SK-N-SH (cell line): ENCODE measurements at regions not wholly inside any gene's neighbourhood (a gene's known extent, or its start where the extent isn't known, plus 50 kb on each side); places are given as distances from the start of the nearest gene placed in this dataset.

Source experiments
- EP300 ChIP-seq, 2 experiments: IDR thresholded peaks; 2 replicates each; pipeline versions ENCODE4 v1.4.0 to v1.6.1; 2012; ENCODE audit warnings: borderline replicate concordance in 1 of 2, low read depth in 1 of 2, low read length in 1 of 2
- FOXM1 ChIP-seq: IDR thresholded peaks from 2 replicates; pipeline ENCODE4 v1.4.0; 2012; ENCODE audit warnings: low read depth, mild to moderate bottlenecking
- JUND ChIP-seq: IDR thresholded peaks from 2 replicates; pipeline ENCODE4 v1.4.0; 2012
- MXI1 ChIP-seq: IDR thresholded peaks from 2 replicates; pipeline ENCODE4 v1.6.1; 2012; ENCODE audit warnings: mild to moderate bottlenecking, low read depth, low read length, improper control_type of control experiment
- NFIC ChIP-seq: IDR thresholded peaks from 2 replicates; pipeline ENCODE4 v1.4.0; 2012; ENCODE audit warnings: borderline replicate concordance
- POLR2AphosphoS5 ChIP-seq: IDR thresholded peaks from 2 replicates; pipeline ENCODE4 v1.6.1; 2012; ENCODE audit warnings: low read depth, low read length
- RAD21 ChIP-seq: IDR thresholded peaks from 2 replicates; pipeline ENCODE4 v1.6.1; 2012; ENCODE audit warnings: mild to moderate bottlenecking, low read length
- RCOR1 ChIP-seq: fragments of 150-350 bp; IDR thresholded peaks from 2 replicates; pipeline ENCODE4 v1.6.1; 2017; ENCODE audit warnings: antibody characterized with exemption, low read length
- SIN3A ChIP-seq: IDR thresholded peaks from 2 replicates; pipeline ENCODE4 v1.6.1; 2012; ENCODE audit warnings: low read depth, mild to moderate bottlenecking, low read length, moderate library complexity, borderline replicate concordance
- TCF12 ChIP-seq: IDR thresholded peaks from 2 replicates; pipeline ENCODE4 v1.4.0; 2012
- TF ChIP-seq, protein P1 (sequence below): fragments of 200-600 bp; sonication (generic); IDR thresholded peaks from 2 replicates; pipeline ENCODE4 v1.6.1; 2017; ENCODE audit warnings: antibody characterized with exemption, mild to moderate bottlenecking, moderate library complexity

DNA sequence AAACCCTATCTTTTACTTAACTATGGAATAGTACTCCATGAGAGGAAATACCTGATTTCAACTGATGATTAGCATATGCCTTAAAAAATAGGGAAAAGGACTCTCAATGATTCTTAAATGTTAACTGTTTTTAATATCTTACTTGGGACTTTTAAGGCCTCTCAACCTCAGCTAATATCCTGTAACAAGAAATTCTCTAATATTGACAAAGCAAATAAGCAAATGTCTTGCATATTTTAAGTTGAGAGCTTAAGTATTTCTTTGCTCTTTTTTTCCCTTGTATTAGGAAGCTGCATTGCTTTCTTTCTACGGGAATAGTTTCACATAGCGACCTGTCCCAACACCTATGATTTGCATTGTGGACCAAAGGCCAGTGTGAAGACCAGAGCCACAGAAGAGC is 249.9 kb downstream of the BCAT1 start:
- TF ChIP-seq RAD21 (no peak), TCF12 (no peak), JUND (no peak), NFIC (no peak), POLR2AphosphoS5 (no peak), EP300 (IDR thresholded peaks at IDR 0.05; ENCODE audit: borderline replicate concordance in 1 of 2, low read depth in 1 of 2, low read length in 1 of 2) (no peak), MXI1 (no peak), FOXM1 (no peak), SIN3A (no peak), RCOR1 (no peak)
- TF ChIP-seq, protein P1, sequence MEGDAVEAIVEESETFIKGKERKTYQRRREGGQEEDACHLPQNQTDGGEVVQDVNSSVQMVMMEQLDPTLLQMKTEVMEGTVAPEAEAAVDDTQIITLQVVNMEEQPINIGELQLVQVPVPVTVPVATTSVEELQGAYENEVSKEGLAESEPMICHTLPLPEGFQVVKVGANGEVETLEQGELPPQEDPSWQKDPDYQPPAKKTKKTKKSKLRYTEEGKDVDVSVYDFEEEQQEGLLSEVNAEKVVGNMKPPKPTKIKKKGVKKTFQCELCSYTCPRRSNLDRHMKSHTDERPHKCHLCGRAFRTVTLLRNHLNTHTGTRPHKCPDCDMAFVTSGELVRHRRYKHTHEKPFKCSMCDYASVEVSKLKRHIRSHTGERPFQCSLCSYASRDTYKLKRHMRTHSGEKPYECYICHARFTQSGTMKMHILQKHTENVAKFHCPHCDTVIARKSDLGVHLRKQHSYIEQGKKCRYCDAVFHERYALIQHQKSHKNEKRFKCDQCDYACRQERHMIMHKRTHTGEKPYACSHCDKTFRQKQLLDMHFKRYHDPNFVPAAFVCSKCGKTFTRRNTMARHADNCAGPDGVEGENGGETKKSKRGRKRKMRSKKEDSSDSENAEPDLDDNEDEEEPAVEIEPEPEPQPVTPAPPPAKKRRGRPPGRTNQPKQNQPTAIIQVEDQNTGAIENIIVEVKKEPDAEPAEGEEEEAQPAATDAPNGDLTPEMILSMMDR, result no peak
